Activated T-cell treated with anti-CD3 and anti-CD28 coated beads, Interleukin-2, amount 50 U/mL, for 24 hours (primary cell): ENCODE measurements at regions not wholly inside any gene's neighbourhood (a gene's known extent, or its start where the extent isn't known, plus 50 kb on each side); places are given as distances from the start of the nearest gene placed in this dataset.

Source experiments
- DNase-seq: peaks from one replicate; pipeline ENCODE4 v3.0.0-alpha.2; 2020
- H3K27ac Mint-ChIP-seq: 2 replicates; pipeline ENCODE4 v1.8.0; 2020; ENCODE audit warnings: mild to moderate bottlenecking, mixed read lengths
- H3K27me3 Mint-ChIP-seq: 2 replicates; pipeline ENCODE4 v1.8.0; 2020; ENCODE audit warnings: mixed read lengths
- H3K36me3 Mint-ChIP-seq: 2 replicates; pipeline ENCODE4 v1.8.0; 2020; ENCODE audit warnings: low read depth, mixed read lengths
- H3K4me1 Mint-ChIP-seq: 2 replicates; pipeline ENCODE4 v1.8.0; 2020; ENCODE audit warnings: low read depth, mixed read lengths
- H3K4me3 Mint-ChIP-seq: 2 replicates; pipeline ENCODE4 v1.8.0; 2020; ENCODE audit warnings: mild to moderate bottlenecking, moderate library complexity, mixed read lengths
- H3K9me3 Mint-ChIP-seq: 2 replicates; pipeline ENCODE4 v1.8.0; 2020; ENCODE audit warnings: mixed read lengths

DNA sequence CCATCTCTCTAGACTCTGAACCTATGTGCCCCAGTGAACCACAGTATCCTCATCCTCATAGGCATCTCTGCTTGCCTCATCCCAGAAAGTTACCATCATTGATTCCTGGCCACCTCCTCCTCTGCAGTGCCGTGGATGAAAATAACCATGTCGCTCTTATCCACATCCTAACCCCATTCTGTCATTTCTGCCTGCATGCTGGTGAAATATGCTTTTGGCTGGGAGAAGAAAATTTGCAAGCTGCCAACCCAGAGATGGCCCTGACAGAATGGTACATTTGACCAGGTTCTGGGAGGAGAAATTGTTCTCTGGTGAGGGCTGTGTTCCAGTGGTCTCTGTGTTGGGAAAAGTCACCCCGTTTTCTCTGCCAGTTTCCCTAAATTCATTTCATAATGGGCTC is 149.7 kb downstream of the NMUR2 start:
- Mint-ChIP-seq H3K9me3 (no peaks in the 10 kb centered on the region), H3K4me1 (no peaks in the 10 kb centered on the region), H3K36me3 (no peaks in the 10 kb centered on the region), H3K4me3 (no peak overlapping the region), H3K27ac (no peak overlapping the region), H3K27me3 (peaks cover 2% of the 10 kb centered on the region)
- no peak for DNase-seq

DNA sequence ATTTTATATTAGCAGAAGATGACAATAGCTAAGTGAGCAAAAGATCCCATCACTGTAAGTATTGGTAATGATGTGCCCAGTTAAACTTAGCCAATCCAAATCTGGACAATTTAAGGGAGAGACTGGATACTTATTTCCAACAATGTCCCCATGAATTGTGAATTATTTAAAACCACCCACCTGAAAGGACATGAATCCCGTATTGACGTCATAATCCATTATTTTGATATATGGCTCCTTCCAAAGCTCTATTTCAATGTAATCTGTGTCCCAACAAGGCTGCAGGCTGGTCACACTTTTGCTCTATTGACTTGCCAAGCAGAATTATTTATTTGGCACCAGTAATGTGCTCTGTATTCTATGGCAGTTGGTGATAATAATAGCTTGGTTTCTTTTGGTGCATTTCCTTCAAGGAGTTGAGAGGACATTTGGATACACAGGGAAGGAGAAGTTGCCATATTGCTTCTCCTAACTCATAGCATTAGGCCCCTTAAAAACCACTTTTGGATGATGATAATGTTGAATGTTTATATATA is 157.2 kb downstream of the NMUR2 start:
- H3K36me3 Mint-ChIP-seq = no peaks in the 10 kb centered on the region

GRCh38 chr5:152246401-152246800 is 158.7 kb downstream of the NMUR2 start:
- H3K27ac Mint-ChIP-seq = no peak overlapping the region
- no peaks in the 10 kb centered on the region for H3K4me1 Mint-ChIP-seq
- no peak overlapping the region for H3K4me3 Mint-ChIP-seq
- H3K9me3 Mint-ChIP-seq = no peaks in the 10 kb centered on the region
- no peak for DNase-seq
- H3K36me3 Mint-ChIP-seq = no peaks in the 10 kb centered on the region
- H3K27me3 Mint-ChIP-seq = no peaks in the 10 kb centered on the region

More for the DNA sequence above, 157.2 kb downstream of the NMUR2 start:
- H3K27ac Mint-ChIP-seq = no peak overlapping the region
- no peak for DNase-seq
- no peaks in the 10 kb centered on the region for H3K27me3 Mint-ChIP-seq
- H3K9me3 Mint-ChIP-seq = no peaks in the 10 kb centered on the region
- H3K4me1 Mint-ChIP-seq = no peaks in the 10 kb centered on the region
- no peak overlapping the region for H3K4me3 Mint-ChIP-seq

GRCh38 chr5:152237531-152237930 is 167.5 kb downstream of the NMUR2 start:
- no peak for DNase-seq
- no peaks in the 10 kb centered on the region for H3K36me3 Mint-ChIP-seq
- H3K4me1 Mint-ChIP-seq = no peaks in the 10 kb centered on the region
- no peaks in the 10 kb centered on the region for H3K27me3 Mint-ChIP-seq
- H3K27ac Mint-ChIP-seq = no peak overlapping the region
- peaks cover 2% of the 10 kb centered on the region for H3K9me3 Mint-ChIP-seq
- H3K4me3 Mint-ChIP-seq = no peak overlapping the region

GRCh38 chr5:152226191-152226590 is 178.9 kb downstream of the NMUR2 start:
- H3K27ac Mint-ChIP-seq = no peak overlapping the region
- no peaks in the 10 kb centered on the region for H3K4me1 Mint-ChIP-seq
- no peak for DNase-seq
- no peaks in the 10 kb centered on the region for H3K9me3 Mint-ChIP-seq
- H3K36me3 Mint-ChIP-seq = no peaks in the 10 kb centered on the region
- peaks cover 3% of the 10 kb centered on the region for H3K27me3 Mint-ChIP-seq
- no peak overlapping the region for H3K4me3 Mint-ChIP-seq

DNA sequence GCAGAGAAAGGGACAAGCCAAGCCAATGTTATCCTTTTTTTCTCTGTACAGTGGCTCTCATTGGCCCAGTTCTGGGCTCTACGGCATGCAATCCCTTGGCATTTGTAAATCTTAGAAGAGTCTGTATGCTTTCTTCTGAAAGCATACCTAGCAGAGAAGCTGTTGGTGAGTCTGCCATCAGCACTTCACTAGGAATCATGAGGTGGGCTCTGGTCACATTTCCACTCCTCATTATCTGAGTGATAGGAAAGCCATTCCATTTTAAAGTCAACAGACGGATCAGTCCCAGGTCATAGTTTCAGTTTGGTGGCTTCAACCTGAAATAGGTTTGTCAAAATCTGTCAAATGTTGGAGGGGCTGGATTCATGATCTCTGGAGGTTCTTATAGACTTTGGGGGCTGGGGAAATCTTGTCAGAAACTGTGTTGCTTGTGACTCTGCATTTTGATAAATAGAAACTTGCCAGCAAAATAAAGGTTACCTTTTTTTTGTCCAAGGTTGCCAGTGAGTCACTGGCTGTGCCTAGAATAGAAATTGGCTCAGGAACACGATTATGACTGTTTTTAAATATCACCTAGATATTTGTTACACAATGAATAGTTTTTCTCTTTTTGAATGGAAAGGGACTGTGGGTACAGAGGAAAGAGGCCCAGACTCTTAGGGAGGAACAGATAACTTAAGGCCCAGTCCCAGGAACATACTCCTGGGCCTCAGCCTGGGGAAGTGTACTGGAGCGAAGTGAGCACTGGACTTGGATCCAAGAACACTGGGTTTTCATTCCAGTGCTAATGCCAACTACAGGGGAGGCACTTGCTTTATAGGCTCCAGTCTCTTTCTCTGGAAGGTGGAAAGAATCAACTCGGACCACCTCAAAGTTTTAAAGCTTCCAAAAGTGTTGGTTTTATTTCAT is 183.1 kb downstream of the NMUR2 start:
- H3K36me3 Mint-ChIP-seq = no peaks in the 10 kb centered on the region
- peaks cover 1% of the 10 kb centered on the region for H3K9me3 Mint-ChIP-seq
- H3K27ac Mint-ChIP-seq = no peak overlapping the region
- no peak for DNase-seq
- H3K27me3 Mint-ChIP-seq = no peaks in the 10 kb centered on the region
- H3K4me1 Mint-ChIP-seq = no peaks in the 10 kb centered on the region
- no peak overlapping the region for H3K4me3 Mint-ChIP-seq

- H3K27ac Mint-ChIP-seq = no peak overlapping the region
- H3K36me3 Mint-ChIP-seq = no peaks in the 10 kb centered on the region
- H3K27me3 Mint-ChIP-seq = no peaks in the 10 kb centered on the region
- peaks cover 9% of the 10 kb centered on the region for H3K9me3 Mint-ChIP-seq
- H3K4me3 Mint-ChIP-seq = no peak overlapping the region
- H3K4me1 Mint-ChIP-seq = no peaks in the 10 kb centered on the region
- no peak for DNase-seq
These were observed 186.4 kb downstream of the NMUR2 start for GRCh38 chr5:152218694-152219093.

- no peaks in the 10 kb centered on the region for H3K36me3 Mint-ChIP-seq
- DNase-seq = no peak
- H3K4me1 Mint-ChIP-seq = no peaks in the 10 kb centered on the region
- H3K9me3 Mint-ChIP-seq = no peaks in the 10 kb centered on the region
- H3K27ac Mint-ChIP-seq = no peak overlapping the region
- no peak overlapping the region for H3K4me3 Mint-ChIP-seq
- peaks cover 3% of the 10 kb centered on the region for H3K27me3 Mint-ChIP-seq
These were observed 199.3 kb downstream of the NMUR2 start for GRCh38 chr5:152205804-152206203.

GRCh38 chr5:152202321-152202720 is 202.8 kb downstream of the NMUR2 start:
- peaks cover 3% of the 10 kb centered on the region for H3K27me3 Mint-ChIP-seq
- H3K9me3 Mint-ChIP-seq = no peaks in the 10 kb centered on the region
- H3K27ac Mint-ChIP-seq = no peak overlapping the region
- H3K4me3 Mint-ChIP-seq = no peak overlapping the region
- no peaks in the 10 kb centered on the region for H3K4me1 Mint-ChIP-seq
- no peaks in the 10 kb centered on the region for H3K36me3 Mint-ChIP-seq
- no peak for DNase-seq

DNA sequence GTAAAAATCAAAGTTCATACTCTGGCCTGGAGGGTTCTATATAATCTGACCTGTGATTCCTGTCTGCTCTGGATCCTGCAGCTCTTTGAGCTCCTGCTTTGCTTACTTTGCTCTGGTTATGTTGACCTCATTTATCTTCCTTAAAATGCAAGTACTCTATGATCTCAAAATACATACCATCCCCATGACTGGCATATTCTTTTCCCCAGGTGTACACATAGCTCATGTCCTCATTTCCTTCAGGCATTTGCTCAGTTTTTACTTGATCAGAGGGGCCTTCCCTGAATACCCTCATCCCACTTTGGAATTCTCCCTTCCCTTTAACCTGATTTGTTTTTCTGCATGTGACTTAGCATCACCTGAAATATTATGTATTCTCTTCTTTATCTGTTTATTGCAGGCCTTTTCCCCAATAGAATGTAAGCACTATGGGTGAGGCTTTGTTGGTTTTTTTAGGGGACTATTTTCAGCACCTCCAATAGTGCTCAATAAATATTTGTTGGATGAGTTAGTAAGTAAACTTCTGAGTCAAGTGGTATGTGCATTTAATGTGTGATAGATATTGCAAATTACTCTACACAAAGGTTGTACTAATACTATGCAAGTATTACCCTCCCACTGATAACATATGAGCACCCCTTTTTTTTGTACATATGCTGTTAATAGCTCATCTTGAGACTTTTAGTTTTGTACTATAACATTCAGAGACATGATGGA is 211.5 kb downstream of the NMUR2 start:
- Mint-ChIP-seq H3K27me3 (peaks cover 2% of the 10 kb centered on the region), H3K9me3 (peaks cover 4% of the 10 kb centered on the region), H3K27ac (no peak overlapping the region), H3K4me1 (no peaks in the 10 kb centered on the region), H3K4me3 (no peak overlapping the region), H3K36me3 (no peaks in the 10 kb centered on the region)
- no peak for DNase-seq

DNA sequence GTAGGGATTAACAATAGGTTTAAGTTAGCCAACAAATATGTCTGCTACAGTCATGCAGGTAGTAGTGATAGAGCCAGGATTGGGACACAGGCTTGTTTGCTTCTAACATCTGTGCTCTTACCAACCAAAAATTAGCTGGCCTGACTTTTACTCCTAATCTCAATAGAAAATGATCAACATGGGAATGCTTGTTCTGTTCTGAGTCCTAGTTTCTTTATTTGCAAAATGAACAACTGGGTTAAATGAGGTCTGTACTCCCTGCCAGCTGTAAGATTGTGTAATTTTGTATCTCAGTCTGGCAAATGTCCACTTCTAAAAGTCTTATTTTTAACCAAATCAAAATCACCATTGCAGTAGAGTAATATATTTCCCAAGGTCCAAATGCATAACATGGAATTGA is 216.8 kb downstream of the NMUR2 start:
- Mint-ChIP-seq H3K4me3 (no peak overlapping the region), H3K36me3 (no peaks in the 10 kb centered on the region), H3K4me1 (no peaks in the 10 kb centered on the region), H3K9me3 (peaks cover 11% of the 10 kb centered on the region), H3K27me3 (peaks cover 8% of the 10 kb centered on the region), H3K27ac (no peak overlapping the region)
- no peak for DNase-seq

GRCh38 chr5:152187668-152188067 is 217.4 kb downstream of the NMUR2 start:
- Mint-ChIP-seq H3K27me3 (peaks cover 8% of the 10 kb centered on the region), H3K27ac (no peak overlapping the region), H3K36me3 (no peaks in the 10 kb centered on the region), H3K4me1 (no peaks in the 10 kb centered on the region), H3K9me3 (peaks cover 7% of the 10 kb centered on the region), H3K4me3 (no peak overlapping the region)
- DNase-seq = no peak

- no peak overlapping the region for H3K4me3 Mint-ChIP-seq
- H3K4me1 Mint-ChIP-seq = no peaks in the 10 kb centered on the region
- no peak overlapping the region for H3K27ac Mint-ChIP-seq
- H3K36me3 Mint-ChIP-seq = no peaks in the 10 kb centered on the region
- H3K27me3 Mint-ChIP-seq = peaks cover 8% of the 10 kb centered on the region
- H3K9me3 Mint-ChIP-seq = peaks cover 7% of the 10 kb centered on the region
- no peak for DNase-seq
These were observed 219.4 kb downstream of the NMUR2 start for GRCh38 chr5:152185547-152186245.

DNA sequence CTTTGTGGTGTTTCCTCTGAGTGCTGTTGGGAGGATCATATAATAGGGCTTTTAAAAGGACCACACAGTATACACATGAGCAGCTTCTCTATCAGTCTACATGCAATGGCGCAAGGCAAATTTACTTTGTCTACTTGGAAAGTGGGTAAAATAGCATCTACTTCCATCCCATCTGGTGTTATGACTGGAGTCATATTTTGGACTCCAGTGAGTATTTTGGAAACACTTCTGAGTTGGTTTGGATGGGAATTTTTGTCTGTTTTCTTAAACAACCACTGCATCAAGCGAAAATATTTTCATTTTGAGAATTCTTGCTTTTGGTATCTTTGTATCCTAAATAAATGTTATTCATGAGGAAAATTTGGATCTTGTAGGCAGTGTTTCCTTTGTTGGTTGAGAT is 220.8 kb downstream of the NMUR2 start:
- H3K9me3 Mint-ChIP-seq = peaks cover 7% of the 10 kb centered on the region
- peaks cover 8% of the 10 kb centered on the region for H3K27me3 Mint-ChIP-seq
- DNase-seq = no peak
- H3K27ac Mint-ChIP-seq = no peak overlapping the region
- H3K4me1 Mint-ChIP-seq = no peaks in the 10 kb centered on the region
- no peak overlapping the region for H3K4me3 Mint-ChIP-seq
- H3K36me3 Mint-ChIP-seq = no peaks in the 10 kb centered on the region
